Astrocyte (in vitro differentiated cells and primary cell): ENCODE measurements at regions not wholly inside any gene's neighbourhood (a gene's known extent, or its start where the extent isn't known, plus 50 kb on each side); places are given as distances from the start of the nearest gene placed in this dataset.

Source experiments
- DNase-seq: peaks from one replicate; pipeline ENCODE4 v3.0.0-alpha.2; 2010; ENCODE audit warnings: low read depth
- FAIRE-seq: peaks from 2 replicates; lab custom pipeline; 2011; peaks lifted over from hg19 to GRCh38; lab: Jason Lieb, UNC
- H2AFZ ChIP-seq: 2 replicates; pipeline ENCODE4 v1.6.0; 2012; ENCODE audit warnings: low read depth, low read length, inconsistent platforms
- H3K27ac ChIP-seq: 2 replicates; pipeline ENCODE4 v1.5.1; 2011; ENCODE audit warnings: low read depth, low read length, inconsistent platforms
- H3K27me3 ChIP-seq: 2 replicates; pipeline ENCODE4 v1.6.0; 2011; ENCODE audit warnings: low read length, inconsistent platforms; ENCODE audit not compliant: insufficient read depth
- H3K36me3 ChIP-seq: 2 replicates; pipeline ENCODE4 v1.5.1; 2011; ENCODE audit warnings: low read length, inconsistent platforms; ENCODE audit not compliant: insufficient read depth
- H3K4me1 ChIP-seq: 2 replicates; pipeline ENCODE4 v1.5.1; 2011; ENCODE audit warnings: low read length, inconsistent platforms; ENCODE audit not compliant: insufficient read depth
- H3K4me2 ChIP-seq: 2 replicates; pipeline ENCODE4 v1.6.0; 2012; ENCODE audit warnings: low read length, inconsistent platforms
- H3K4me3 ChIP-seq: 2 replicates; pipeline ENCODE4 v1.5.1; 2011; ENCODE audit warnings: low read depth, mild to moderate bottlenecking, low read length, inconsistent platforms; ENCODE audit not compliant: insufficient read depth
- H3K79me2 ChIP-seq: 2 replicates; pipeline ENCODE4 v1.6.0; 2012; ENCODE audit warnings: mild to moderate bottlenecking, low read length, inconsistent platforms; ENCODE audit not compliant: insufficient read depth
- H3K9ac ChIP-seq: 2 replicates; pipeline ENCODE4 v1.6.0; 2012; ENCODE audit warnings: mild to moderate bottlenecking, low read length, inconsistent platforms
- H3K9me3 ChIP-seq: 2 replicates; pipeline ENCODE4 v1.5.1; 2012; ENCODE audit warnings: low read depth, mild to moderate bottlenecking, low read length, inconsistent platforms; ENCODE audit not compliant: insufficient read depth
- H4K20me1 ChIP-seq: 2 replicates; pipeline ENCODE4 v1.6.0; 2012; ENCODE audit warnings: low read length, inconsistent platforms; ENCODE audit not compliant: insufficient read depth
- H3K27ac Mint-ChIP-seq: one replicate; pipeline ENCODE4 v1.8.0; 2021; ENCODE audit warnings: mild to moderate bottlenecking, mixed read lengths; ENCODE audit not compliant: unreplicated experiment
- H3K27me3 Mint-ChIP-seq: one replicate; pipeline ENCODE4 v1.8.0; 2021; ENCODE audit warnings: low read depth, mixed read lengths; ENCODE audit not compliant: unreplicated experiment
- H3K36me3 Mint-ChIP-seq: one replicate; pipeline ENCODE4 v1.8.0; 2021; ENCODE audit warnings: low read depth, mixed read lengths; ENCODE audit not compliant: unreplicated experiment
- H3K4me1 Mint-ChIP-seq: one replicate; pipeline ENCODE4 v1.8.0; 2021; ENCODE audit warnings: low read depth, mixed read lengths; ENCODE audit not compliant: unreplicated experiment
- H3K4me3 Mint-ChIP-seq: one replicate; pipeline ENCODE4 v1.8.0; 2021; ENCODE audit warnings: mild to moderate bottlenecking, moderate library complexity, mixed read lengths; ENCODE audit not compliant: unreplicated experiment
- H3K9me3 Mint-ChIP-seq: one replicate; pipeline ENCODE4 v1.8.0; 2021; ENCODE audit warnings: mild to moderate bottlenecking, mixed read lengths; ENCODE audit not compliant: unreplicated experiment
- EZH2 ChIP-seq: IDR thresholded peaks from 2 replicates; pipeline ENCODE4 v1.6.1; 2012; ENCODE audit warnings: mild to moderate bottlenecking, low read length, inconsistent platforms; ENCODE audit not compliant: insufficient read depth
- TF ChIP-seq, protein P1 (sequence below): IDR thresholded peaks from 2 replicates; pipeline ENCODE4 v1.5.1; 2011; ENCODE audit warnings: low read depth, mild to moderate bottlenecking, inconsistent platforms, low read length, moderate library complexity; ENCODE audit not compliant: insufficient read depth

DNA sequence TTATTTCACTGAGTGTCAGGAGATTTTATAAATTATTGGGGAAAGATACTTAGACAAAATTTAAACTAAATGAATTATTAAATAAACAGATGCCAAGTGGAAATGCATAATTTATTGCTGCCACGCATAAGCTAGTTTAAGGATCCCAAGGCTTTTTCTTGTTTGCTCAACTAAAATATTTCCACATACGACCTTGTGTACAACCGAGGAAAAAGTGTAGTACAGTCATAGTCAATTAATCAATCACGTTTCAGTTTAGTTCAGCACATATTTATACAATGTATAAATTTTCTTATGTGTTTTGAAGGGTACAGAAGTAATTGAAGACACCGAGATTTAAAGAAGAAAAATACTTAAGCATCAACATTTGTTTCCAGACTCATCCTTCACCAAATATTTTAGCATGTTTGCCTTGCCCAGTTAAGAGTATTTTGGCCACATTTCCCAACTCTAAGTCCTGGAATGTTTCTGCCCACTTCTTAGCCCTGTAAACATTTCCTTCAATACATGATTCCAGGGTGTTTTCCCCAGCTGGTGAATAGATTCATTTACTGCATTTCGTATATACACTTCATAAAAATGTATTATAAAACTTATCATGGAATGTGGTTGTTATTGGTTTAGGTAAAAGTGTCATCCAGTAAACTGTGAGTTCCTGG, 652.9 kb downstream of the ELAVL2 start:
- Histone ChIP-seq H3K9ac (no peak overlapping the region), H4K20me1 (no peaks in the 10 kb centered on the region), H3K4me2 (no peak overlapping the region), H3K36me3 (no peaks in the 10 kb centered on the region), H3K9me3 (no peaks in the 10 kb centered on the region), H3K27ac (no peak overlapping the region), H3K79me2 (no peaks in the 10 kb centered on the region), H3K4me1 (no peaks in the 10 kb centered on the region), H3K4me3 (no peak overlapping the region), H2AFZ (no peak overlapping the region), H3K27me3 (no peaks in the 10 kb centered on the region)
- Mint-ChIP-seq H3K9me3 (no peaks in the 10 kb centered on the region), H3K27ac (no peak overlapping the region), H3K36me3 (no peaks in the 10 kb centered on the region), H3K27me3 (no peaks in the 10 kb centered on the region), H3K4me1 (no peaks in the 10 kb centered on the region), H3K4me3 (no peak overlapping the region)
- no peak for TF ChIP-seq EZH2
- TF ChIP-seq, protein P1, sequence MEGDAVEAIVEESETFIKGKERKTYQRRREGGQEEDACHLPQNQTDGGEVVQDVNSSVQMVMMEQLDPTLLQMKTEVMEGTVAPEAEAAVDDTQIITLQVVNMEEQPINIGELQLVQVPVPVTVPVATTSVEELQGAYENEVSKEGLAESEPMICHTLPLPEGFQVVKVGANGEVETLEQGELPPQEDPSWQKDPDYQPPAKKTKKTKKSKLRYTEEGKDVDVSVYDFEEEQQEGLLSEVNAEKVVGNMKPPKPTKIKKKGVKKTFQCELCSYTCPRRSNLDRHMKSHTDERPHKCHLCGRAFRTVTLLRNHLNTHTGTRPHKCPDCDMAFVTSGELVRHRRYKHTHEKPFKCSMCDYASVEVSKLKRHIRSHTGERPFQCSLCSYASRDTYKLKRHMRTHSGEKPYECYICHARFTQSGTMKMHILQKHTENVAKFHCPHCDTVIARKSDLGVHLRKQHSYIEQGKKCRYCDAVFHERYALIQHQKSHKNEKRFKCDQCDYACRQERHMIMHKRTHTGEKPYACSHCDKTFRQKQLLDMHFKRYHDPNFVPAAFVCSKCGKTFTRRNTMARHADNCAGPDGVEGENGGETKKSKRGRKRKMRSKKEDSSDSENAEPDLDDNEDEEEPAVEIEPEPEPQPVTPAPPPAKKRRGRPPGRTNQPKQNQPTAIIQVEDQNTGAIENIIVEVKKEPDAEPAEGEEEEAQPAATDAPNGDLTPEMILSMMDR, result no peak
- no peak for FAIRE-seq
- DNase-seq, result no peak

DNA sequence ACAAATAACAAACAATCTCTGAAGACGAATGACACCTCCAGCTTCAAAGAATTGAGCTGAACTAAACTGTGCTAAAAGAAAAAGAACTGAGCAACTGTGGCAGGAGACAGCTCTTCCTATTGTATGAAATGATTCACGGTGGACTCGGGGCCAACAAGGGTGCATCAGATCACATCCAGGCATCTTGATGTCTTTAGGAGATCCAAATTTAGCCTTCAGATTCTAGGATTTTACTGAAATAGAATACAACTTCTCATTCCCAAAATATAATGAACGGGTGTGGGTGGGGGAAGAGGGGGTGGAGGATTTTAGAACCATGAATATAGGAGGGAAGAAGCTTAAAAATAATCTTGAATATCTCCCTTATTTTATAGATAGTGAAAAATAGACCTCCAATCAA, 631.8 kb downstream of the ELAVL2 start:
- DNase-seq (no peak), FAIRE-seq (no peak)
- no peaks in the 10 kb centered on the region for H3K36me3 ChIP-seq
- Mint-ChIP-seq H3K4me1 (no peaks in the 10 kb centered on the region), H3K27me3 (no peaks in the 10 kb centered on the region), H3K4me3 (no peak overlapping the region), H3K27ac (no peak overlapping the region), H3K9me3 (peaks cover 2% of the 10 kb centered on the region), H3K36me3 (no peaks in the 10 kb centered on the region)
- H3K9me3 ChIP-seq, result no peaks in the 10 kb centered on the region
- no peak overlapping the region for H3K4me2 ChIP-seq
- no peaks in the 10 kb centered on the region for H3K27me3 ChIP-seq
- TF ChIP-seq EZH2, result no peak
- TF ChIP-seq, protein P1, result no peak
- H2AFZ ChIP-seq, result no peak overlapping the region
- H3K4me3 ChIP-seq, result no peak overlapping the region
- no peak overlapping the region for H3K27ac ChIP-seq
- H3K4me1 ChIP-seq, result no peaks in the 10 kb centered on the region
- no peaks in the 10 kb centered on the region for H4K20me1 ChIP-seq
- no peaks in the 10 kb centered on the region for H3K79me2 ChIP-seq
- H3K9ac ChIP-seq, result no peak overlapping the region

DNA sequence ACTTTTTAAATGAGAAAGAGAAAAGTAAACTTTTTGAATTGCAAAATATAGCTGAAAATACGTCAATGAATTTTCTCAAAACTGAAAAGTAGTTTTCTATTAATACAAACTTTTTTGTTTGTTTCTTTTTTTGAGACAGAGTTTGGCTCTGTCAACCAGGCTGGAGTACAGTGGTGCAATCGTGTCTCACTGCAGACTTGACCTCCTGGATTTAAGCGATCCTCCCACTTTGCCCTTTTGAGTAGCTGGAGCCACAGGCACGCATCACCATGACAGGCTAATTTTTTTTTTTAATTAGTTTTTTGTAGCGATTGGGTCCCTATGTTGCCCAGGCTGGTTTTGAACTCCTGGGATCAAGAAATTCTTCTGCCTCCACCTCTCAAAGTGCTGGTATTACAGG, 610.4 kb downstream of the ELAVL2 start:
- Histone ChIP-seq H3K36me3 (no peaks in the 10 kb centered on the region), H3K4me1 (no peaks in the 10 kb centered on the region), H2AFZ (no peak overlapping the region), H3K9me3 (no peaks in the 10 kb centered on the region), H3K9ac (no peak overlapping the region), H3K79me2 (no peaks in the 10 kb centered on the region), H3K27ac (no peak overlapping the region), H3K4me3 (no peak overlapping the region), H4K20me1 (no peaks in the 10 kb centered on the region), H3K27me3 (no peaks in the 10 kb centered on the region), H3K4me2 (no peak overlapping the region)
- H3K27me3 Mint-ChIP-seq, result no peaks in the 10 kb centered on the region
- no peaks in the 10 kb centered on the region for H3K4me1 Mint-ChIP-seq
- no peaks in the 10 kb centered on the region for H3K36me3 Mint-ChIP-seq
- no peak overlapping the region for H3K4me3 Mint-ChIP-seq
- no peak for TF ChIP-seq EZH2
- TF ChIP-seq, protein P1, result no peak
- peaks cover 2% of the 10 kb centered on the region for H3K9me3 Mint-ChIP-seq
- DNase-seq (no peak), FAIRE-seq (no peak)
- no peak overlapping the region for H3K27ac Mint-ChIP-seq
